IMR-90 (cell line): ENCODE measurements at regions not wholly inside any gene's neighbourhood (a gene's known extent, or its start where the extent isn't known, plus 50 kb on each side); places are given as distances from the start of the nearest gene placed in this dataset.

Experiments used
- NFE2L2 ChIP-seq: fragments of 150-350 bp; IDR thresholded peaks from 2 replicates; pipeline ENCODE4 v1.6.1; 2016; ENCODE audit warnings: low read depth, mild to moderate bottlenecking, low read length
- POLR2A ChIP-seq: IDR thresholded peaks from 2 replicates; pipeline ENCODE4 v1.6.1; 2012; ENCODE audit warnings: mild to moderate bottlenecking, low read depth, low read length
- TF ChIP-seq, protein P1 (sequence below): conservative IDR thresholded peaks from 2 replicates; pipeline ENCODE4 v1.5.1; 2012; ENCODE audit warnings: mild to moderate bottlenecking, low read depth, low read length, improper control_type of control experiment

DNA sequence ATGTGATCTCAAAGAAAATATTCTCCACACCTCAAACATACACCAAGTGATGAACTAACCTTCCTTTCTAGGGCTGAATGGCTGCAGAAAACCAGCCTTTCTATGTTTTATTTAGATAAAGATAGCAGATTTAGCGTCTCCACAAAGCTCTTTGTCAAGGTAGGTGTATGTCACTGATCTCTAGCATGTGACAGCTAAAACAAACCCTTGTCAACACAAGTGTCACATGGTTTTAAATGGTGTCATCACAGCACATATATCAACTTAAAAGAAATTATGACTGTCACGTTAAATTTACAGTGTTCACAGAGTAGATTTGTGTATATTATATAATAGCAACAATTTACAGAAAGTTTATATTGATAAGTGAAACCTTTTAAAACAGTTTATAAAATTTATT is 58.3 kb downstream of the TENT5A start:
- TF ChIP-seq POLR2A (no peak), NFE2L2 (no peak)
- TF ChIP-seq, protein P1, sequence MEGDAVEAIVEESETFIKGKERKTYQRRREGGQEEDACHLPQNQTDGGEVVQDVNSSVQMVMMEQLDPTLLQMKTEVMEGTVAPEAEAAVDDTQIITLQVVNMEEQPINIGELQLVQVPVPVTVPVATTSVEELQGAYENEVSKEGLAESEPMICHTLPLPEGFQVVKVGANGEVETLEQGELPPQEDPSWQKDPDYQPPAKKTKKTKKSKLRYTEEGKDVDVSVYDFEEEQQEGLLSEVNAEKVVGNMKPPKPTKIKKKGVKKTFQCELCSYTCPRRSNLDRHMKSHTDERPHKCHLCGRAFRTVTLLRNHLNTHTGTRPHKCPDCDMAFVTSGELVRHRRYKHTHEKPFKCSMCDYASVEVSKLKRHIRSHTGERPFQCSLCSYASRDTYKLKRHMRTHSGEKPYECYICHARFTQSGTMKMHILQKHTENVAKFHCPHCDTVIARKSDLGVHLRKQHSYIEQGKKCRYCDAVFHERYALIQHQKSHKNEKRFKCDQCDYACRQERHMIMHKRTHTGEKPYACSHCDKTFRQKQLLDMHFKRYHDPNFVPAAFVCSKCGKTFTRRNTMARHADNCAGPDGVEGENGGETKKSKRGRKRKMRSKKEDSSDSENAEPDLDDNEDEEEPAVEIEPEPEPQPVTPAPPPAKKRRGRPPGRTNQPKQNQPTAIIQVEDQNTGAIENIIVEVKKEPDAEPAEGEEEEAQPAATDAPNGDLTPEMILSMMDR, result no peak
